HG02970 (cell line): ENCODE measurements at regions not wholly inside any gene's neighbourhood (a gene's known extent, or its start where the extent isn't known, plus 50 kb on each side); places are given as distances from the start of the nearest gene placed in this dataset.
"Not testable (repeated sequence)": the region's sequence is repeated elsewhere in the genome, so short reads cannot be mapped to it uniquely, and the experiment has no call there.

Experiments
- ATAC-seq: cut with Tn5 transposase; IDR thresholded peaks from one replicate; pipeline ENCODE4 v1.9.1; 2021; ENCODE audit warnings: mild to moderate bottlenecking, moderate library complexity, moderate number of reproducible peaks; ENCODE audit not compliant: unreplicated experiment, low FRiP score

DNA sequence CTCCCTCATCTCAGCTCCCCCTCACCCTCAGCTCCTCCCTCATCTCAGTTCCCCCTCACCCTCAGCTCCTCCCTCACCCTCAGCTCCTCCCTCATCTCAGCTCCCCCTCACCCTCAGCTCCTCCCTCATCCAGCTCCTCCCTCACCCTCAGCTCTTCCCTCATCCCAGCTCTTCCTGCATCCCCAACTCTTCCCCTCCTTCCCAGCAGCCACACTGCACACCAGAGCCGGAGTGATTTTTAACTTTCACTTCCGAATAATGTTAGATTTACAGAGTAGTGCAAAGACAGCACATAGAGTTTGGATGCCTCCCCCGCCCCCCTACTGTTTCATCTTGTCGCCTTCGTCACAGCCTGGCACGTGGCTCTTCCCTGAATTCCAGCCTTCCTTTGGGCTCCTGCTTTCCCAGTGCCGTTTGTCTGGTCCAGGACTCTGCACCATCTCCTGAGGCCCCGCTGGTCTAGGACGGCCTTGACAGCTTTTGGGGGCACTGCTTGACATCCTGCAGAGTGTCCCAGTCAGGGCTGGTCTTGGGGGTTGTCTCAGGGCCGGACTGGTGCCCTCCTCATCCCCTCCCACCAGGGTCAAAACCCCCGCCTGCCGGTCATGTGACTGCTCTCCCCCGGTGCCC is 110.2 kb downstream of the FAM53A start:
- ATAC-seq = no peak

DNA sequence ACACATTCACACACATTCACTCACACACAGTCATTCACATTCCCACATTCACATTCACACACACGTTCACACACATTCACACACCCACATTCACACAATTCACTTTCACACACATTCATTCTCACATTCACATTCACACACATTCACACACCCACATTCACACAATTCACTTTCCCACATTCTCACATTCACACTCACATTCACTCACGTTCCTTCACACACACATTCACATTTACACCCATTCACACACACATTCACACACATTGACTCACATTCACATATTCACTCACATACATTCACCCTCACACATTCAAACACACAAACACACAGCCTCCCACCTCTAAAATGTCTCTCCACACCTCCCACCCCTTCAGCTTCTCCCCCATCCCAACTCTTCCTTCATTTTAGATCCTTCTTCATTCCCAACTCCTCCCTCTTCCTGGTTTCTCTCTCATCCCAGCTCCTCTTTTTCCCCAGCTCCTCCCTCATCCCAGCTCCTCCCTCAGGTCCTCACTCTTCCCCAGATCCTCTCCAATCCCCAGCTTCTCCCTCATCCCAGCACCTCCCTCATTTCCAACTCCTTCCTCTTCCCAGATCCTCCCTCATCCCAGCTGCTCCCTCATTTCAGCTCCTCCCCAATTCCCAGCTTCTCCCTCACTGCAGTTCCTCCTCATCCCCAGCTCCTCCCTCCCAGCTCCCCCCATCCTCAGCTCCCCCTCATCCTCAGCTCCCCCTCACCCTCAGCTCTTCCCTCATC is 111.0 kb downstream of the FAM53A start:
- no peak for ATAC-seq

DNA sequence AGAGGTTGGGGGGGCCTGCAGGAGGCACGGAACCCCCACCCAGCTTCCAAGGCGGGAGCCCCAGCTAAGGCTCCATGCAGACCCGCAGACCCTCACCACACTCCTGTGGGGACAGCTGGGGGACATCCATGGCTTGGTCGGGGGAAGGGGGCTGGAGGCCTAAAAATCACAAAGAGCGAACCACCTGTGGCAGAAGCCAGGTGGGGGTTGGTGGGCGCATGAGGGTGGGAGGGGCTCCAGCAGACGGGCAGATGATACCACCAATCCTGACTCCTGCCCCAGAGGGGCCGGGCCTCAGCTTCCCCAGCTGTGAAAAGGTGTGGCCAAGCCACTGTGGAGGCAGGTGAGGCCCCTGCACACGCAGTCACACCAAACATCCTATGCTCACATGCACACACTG is 111.6 kb downstream of the FAM53A start:
- no peak for ATAC-seq

DNA sequence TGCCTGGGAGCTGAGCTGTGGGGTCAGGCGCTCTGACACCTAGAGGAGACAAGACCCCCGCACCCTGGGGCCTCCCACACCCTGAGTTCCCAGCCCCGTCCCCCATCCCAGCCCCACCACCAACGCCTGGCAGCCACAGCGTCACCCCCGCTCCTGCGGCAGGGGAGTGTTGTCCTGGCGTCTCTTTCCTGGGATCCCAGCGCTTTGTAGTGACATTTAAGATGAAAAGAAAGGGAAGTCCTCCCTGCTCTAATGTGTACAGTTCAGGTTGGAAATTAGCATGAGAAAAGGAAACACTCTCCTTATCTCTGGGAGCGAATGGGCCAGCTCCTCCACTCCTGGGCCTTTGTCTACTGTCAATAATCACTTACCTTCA is 112.1 kb downstream of the FAM53A start:
- no peak for ATAC-seq

DNA sequence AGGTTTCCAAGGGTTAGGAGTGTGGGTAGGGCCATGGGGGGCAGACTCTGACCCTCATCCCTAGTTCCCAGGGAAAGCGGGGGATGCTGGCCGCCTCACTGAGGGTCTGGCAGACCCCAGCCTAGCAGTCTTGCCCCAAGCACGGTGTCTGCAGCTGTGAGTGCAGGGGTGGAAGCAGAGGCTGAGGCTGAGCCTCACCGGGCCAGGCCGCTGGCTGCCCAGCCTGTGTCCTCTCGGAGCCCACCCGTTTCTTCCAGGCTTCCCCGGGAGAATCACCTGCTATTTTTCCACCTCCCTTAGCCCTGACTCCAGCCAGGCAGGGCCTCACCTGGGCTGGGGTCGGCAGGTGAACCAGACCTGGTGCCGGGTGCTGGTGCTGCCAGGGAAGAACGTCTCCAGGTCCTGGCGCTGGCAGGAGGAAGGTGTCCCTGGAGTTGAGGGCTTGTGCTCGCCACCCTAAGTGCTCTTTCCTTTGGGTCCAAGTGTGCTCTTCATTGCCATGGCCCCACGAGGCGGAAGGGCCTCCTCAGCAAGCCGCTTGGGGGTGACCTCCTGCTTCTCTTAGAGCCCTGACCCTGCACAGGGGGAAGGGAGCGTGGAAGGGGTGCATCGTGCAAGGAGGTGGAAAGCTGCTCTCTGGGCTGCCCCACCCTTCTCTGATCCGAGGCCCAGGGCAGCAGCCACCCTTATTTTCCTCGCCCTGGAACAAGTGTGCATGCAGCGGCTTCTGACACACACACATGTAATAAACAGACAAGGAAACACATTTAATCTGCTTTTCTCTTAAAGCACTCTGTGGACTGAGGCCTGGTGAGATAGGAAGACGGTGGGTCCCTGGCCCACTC is 112.7 kb downstream of the FAM53A start:
- ATAC-seq = no peak

DNA sequence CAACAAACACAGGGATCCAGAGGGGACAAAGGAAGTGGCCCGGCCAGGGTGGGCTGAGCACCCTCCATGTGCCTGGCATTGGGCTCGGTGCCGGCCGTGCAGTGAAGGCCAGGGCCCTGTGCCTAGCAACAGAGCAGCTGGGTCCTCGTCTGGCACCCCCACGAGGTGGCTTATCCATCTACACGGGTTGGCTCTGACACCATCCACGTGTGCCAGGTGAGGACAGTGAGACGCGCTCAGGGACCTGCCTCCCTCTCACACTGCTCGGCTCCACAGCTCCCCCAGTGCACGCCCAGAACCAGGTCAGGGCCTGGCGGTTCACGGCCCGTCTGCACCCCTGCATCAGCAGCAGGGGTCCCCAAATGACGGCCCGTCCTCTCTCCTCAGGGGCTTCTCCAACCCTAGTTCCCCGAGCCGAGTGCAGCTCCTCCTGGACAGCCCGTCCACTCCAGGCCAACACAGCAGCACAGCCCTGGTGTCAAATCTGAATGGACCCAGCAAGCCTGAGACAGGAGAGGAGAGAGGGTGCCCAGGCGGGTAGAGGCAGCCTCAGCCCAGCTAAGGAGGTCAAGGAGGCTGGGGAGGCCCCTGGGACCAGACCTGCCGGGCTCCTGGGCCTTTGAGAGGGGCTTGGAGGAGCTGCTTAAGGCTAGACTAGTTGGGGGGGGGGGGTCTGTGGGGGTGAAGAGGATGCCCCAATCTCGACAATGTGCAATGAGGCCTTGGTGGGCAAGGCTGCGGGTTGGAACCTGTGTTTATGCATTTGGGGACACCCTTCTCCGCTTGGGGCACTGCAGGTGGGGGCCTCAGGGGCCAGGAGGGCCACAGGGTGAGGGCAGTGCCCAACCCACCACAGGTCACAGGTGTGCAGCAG is 113.6 kb downstream of the FAM53A start:
- ATAC-seq = no peak

DNA sequence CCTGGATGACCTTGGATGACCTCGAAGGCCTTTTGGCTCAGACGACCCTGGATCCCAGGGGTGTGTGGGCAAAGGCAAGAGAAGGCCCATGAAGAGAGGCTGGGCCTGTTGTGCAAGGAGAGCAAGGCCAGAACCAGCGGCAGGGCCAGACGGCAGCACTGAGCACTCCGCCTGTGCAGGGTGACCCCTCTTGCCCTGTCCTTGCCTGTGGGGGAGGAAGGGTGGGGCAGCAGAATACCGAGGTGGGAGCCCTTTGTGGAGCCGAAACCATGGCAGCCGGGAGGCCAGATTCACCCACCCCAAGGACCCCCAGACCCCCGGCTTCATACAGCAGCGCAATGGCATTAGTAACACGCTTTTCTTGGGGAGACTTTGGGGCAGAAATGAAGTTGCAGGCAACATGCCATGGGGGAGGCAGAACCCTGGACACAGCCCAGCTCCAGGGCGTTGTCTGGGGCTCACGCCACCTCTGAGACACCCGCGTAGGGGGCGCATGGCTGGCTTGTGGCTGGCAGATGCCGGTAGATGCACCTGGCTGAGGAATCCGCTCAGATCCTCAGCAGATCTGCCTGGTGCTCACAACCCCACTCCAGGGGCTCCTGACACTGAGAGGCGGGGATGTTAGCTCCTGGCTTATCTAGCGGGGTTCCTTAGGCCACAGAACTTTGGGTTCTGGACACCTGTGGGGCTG is 114.5 kb downstream of the FAM53A start:
- ATAC-seq = no peak

DNA sequence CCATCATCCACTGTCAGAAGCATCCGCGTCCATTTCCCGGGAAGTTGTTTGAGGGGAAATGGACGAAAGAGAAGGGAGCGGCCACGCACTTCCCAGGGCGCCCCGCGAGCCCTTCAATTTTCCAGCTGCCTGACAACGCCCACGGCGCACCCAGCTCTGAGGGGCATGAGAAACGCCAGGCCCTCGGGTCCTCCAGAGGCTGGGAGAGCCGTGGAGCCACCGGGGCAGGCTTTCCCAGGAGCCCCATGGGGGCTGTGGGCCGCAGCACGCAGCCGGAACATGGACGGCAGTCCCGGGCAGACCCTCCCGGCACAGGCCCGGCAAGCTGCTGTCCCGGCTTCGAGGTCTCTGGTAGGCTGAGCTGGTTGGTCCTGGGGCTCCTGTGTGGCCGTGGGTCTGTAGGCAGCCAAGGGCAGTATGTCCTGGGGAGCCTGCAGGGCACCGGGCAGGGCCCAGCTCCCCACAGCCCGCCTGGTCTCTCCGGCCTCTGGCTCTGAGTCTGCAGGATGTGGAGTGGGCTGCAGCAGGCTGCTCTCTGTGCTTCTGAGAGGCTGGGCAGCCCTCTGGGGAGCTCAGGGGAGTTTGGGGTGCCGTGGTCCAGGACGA is 115.2 kb downstream of the FAM53A start:
- ATAC-seq = no peak

DNA sequence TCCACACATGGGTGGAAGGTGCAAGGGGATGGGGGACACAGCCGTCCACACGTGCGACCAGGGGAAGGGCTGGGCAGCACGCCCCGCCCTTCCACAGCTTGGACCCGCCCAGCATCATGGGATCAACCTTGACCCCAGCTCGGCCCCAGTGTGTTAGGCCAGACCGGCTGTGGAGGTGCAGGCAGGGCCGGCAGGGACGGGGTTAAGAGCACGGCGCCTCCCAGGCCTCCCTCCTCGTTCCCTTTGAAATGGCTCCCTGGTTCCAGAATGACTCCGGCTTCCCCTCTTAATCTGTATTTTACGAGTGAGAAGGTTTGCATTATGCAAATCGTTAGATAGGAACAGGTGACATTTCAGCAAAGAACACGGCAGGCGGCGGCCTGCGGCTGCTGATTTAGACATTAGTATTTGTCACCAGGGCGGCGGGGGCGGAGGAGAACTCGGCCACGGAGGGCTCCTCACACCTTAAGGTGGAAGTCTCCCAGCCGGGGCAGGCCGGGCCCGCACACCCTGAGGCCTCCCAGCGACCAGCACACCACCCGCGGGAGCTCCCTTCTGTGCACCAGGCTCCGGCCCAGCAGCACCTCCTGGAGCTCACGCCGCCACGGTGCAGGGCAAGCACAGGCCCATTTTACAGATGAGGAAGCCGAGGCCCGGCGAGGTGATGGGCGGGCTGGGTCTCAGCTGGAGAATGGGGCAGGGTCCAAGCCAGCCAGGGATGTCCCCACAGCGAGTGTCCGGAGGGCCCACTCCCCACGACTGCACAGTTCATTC is 116.1 kb downstream of the FAM53A start:
- ATAC-seq = no peak

DNA sequence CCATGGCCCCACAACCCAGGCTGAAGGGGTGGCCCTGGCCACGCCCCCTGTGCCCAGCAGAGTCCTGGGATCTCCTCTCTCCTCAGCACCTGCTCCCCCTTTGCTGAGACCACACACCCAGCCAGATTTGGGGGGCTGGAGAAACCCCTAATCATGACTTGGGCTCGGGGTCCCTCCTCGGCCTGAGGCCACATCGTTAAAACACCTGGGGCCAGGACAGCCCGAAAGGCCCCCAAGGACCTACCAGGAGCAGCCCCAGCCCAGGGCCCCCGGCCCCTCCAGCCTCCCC is 116.7 kb downstream of the FAM53A start:
- ATAC-seq = no peak

DNA sequence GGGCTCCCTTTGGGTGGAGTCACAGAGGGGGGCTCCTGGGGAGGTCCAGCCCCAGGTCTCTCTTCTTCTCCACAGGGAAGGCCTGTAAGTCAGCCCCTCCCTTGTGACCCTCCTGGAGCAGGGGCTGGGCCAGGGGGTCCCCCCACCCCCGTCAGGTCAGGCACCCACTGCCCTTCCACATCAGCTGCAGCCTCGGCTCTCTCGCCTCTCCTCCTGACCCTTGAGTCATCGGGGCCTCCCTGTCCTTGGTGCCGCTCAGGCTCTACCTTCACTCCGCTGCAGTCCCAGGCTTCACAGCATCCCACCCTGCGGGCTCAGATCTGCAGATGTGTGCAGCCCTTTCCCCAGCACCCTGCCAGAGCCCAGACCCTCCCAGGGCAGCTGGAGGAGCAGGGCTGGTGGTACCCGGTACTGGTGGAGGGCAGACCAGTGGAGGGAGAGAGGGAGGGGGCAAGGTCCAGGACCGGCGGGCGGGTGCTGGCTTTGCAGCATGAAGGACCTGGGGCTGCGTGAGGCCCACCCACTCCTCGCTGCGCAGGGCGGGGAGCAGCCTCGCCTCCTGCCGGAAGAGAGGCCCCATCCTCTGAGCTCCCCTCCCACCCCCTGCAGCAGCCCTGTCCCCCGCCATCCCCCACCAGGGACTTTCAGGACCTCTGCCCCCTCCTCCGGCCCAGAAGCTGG is 117.1 kb downstream of the FAM53A start:
- no peak for ATAC-seq

DNA sequence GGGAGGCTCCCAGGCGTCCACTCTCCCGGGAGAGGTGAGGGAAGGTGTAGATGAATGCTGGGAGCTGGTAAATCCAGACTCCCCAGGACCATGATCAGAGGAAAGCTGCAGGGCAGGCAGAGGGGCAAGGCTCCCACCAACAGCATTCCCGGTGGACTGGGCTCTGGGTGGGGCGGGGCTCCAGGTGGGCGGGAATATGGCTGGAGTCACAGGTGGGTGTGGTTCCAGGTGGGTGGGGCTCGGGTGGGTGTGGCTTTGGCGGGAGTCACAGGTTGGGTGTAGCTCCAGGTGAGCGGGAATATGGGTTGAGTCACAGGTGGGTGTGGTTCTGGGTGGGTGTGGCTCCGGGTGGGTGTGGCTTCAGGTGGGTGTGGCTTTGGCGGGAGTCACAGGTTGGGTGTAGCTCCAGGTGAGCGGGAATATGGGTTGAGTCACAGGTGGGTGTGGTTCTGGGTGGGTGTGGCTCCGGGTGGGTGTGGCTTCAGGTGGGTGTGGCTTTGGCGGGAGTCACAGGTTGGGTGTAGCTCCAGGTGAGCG is 117.7 kb downstream of the FAM53A start:
- ATAC-seq = not testable (repeated sequence)

DNA sequence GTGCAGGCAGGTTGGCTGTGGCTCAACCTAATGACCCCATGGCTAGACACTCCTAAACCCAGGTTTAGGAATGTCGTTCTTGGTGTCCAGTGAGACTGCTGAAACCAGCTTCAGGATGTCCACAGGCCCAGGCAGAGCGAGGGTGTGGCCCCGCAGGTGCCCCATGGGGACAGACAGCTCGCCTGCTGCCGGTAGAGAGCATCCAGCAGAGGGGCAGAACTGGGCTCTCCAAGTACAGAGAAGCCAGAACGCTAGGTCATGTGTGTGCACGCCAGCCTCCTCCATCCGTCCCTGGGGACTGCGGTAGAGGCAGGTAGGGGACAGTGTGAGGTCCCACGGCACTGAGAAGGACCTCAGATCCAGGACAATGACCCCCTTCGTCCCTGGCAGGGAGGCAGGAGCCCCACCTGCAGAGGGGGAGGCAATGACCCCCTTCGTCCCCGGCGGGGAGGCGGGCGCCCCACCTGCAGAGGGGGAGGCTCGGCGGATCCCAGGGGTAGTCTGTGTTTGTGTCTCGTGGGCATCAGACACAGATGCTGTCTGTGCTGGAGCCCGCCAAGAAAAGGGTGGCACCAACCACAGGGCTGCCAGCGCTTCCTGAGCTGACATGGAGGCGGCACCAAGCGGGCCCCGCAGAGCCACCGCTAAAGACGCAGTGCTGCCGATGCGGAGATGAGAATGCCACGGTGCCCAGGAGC is 118.4 kb downstream of the FAM53A start:
- ATAC-seq = no peak

DNA sequence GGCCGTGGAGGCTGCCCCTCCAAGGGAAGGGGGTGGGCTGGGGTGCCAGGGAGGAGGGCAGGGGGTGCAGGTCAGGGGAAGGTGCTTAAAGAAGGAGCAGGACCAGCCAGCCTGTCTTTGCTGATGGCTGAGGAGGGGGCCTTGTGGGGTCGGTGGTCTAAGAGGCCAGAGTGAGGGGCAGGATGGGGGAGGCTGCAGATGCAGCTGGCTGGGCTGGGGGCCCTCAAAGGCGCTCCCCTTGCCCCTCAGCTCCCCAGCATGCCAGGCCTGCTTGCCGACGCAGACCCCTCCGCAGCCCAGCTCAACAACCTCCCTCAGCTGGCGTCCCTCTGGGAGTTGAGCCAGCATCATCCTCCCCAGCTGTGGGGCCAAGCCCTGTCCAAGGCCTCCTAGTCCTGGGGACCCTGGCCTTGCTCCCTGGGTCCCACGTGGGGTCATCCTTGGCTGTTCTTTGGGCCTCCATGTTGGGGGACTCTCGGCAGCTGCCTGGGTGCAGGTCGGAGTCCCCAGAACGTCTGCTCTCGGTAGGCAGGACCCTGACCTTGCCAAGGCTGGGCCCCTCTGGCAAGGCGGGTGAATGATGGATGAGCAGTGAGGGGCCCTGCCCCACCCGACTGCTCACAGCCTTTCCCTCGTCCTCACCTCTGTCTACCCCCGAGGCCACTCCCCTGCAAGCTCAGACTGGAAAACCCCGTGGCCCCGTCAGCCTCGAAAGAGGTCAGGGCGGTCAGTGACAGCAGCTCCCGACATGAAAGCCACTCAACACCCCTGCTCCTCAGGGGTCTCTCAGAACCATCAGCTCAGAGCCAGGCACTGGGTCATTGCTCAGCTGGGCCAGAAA is 119.4 kb downstream of the FAM53A start:
- no peak for ATAC-seq

DNA sequence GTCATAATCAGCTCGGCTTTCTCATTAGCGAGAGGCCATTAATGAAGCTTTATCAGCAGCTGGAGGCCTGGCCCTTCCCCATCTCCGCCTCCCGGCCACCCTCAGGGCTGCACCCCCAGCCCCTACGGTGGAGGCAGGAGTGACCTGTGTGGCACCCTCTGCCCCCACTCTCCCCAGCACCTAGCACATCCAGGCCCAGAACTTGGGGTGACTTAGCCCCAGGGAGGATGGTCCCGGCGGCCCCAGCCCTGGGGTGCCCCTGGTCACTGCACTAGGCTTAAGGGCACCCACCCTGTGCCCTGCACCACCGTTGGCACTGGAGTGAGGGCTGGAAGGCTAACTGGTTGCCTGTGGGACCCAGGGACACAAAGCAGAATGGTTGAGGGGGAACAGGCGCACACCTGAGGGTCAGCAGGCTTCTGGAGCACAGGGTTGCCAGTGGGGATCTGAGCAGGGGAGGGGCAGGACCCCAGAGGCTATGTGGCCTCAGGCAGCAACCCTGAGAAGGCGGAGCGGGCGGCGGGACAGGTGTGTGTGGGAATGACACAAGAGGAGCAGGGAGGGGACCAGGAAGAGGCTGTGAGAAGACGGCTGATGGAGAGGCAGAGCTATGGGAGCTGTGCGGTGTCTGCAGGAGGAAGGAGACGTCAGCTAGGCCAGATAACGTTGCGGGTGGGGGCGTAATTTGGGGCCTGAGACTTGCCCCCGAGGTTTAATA is 120.2 kb downstream of the FAM53A start:
- ATAC-seq = no peak

DNA sequence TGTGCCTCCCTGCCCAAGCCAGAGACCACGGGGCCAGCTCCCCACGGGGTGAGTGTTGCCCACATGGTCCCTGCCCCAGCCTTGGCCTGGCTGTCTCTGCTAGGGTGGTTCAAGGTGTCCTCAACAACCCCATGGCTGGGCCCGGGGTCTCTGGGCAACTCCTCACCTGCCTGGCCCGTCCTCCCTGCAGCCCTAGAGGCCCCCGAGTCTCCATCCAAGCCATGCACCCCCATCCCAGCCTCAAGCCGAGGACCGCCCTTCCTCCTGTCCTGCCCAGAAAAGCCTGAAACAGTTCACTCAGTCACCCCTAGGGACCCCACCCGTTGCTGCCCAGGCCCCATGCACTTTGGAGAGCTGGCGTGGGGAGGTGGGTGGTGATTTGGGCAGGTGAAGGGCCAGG is 120.9 kb downstream of the FAM53A start:
- no peak for ATAC-seq
